ENCODE measurements at regions not wholly inside any gene's neighbourhood (a gene's known extent, or its start where the extent isn't known, plus 50 kb on each side); places are given as distances from the start of the nearest gene placed in this dataset.

- H3K4me1 ChIP-seq, result peaks cover 11% of the 10 kb centered on the region; the same call in 2 of the 3 replicates
- no peak overlapping the region for H3K4me2 ChIP-seq
- H3K4me3 ChIP-seq, result no peak overlapping the region
- TF ChIP-seq CEBPB (IDR thresholded peaks at IDR 0.05), result no peak
- no peak for TF ChIP-seq NPAS2 (CRISPR knock-in tag; IDR thresholded peaks at IDR 0.05; ENCODE audit: borderline replicate concordance)
- no peak for TF ChIP-seq EHMT2 (IDR thresholded peaks at IDR 0.05; ENCODE audit: low read depth)
- TF ChIP-seq, protein P1, sequence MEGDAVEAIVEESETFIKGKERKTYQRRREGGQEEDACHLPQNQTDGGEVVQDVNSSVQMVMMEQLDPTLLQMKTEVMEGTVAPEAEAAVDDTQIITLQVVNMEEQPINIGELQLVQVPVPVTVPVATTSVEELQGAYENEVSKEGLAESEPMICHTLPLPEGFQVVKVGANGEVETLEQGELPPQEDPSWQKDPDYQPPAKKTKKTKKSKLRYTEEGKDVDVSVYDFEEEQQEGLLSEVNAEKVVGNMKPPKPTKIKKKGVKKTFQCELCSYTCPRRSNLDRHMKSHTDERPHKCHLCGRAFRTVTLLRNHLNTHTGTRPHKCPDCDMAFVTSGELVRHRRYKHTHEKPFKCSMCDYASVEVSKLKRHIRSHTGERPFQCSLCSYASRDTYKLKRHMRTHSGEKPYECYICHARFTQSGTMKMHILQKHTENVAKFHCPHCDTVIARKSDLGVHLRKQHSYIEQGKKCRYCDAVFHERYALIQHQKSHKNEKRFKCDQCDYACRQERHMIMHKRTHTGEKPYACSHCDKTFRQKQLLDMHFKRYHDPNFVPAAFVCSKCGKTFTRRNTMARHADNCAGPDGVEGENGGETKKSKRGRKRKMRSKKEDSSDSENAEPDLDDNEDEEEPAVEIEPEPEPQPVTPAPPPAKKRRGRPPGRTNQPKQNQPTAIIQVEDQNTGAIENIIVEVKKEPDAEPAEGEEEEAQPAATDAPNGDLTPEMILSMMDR (IDR thresholded peaks at IDR 0.05), result no peak
- TF ChIP-seq MAZ (IDR thresholded peaks at IDR 0.05; ENCODE audit: borderline replicate concordance, low read depth, low read length), result no peak
- no peak for TF ChIP-seq ZSCAN20 (CRISPR knock-in tag; IDR thresholded peaks at IDR 0.05)
- TF ChIP-seq ZNF302 (CRISPR knock-in tag; IDR thresholded peaks at IDR 0.05), result no peak
- TF ChIP-seq RAD21 (conservative IDR thresholded peaks at IDR 0.05 in 1 of 2, IDR thresholded peaks at IDR 0.05 in 1 of 2), result no peak
- TF ChIP-seq EP300 (IDR thresholded peaks at IDR 0.05), result no peak
- TF ChIP-seq POLR2A (IDR thresholded peaks at IDR 0.05; ENCODE audit: low read length), result no peak
- TF ChIP-seq RNF2 (IDR thresholded peaks at IDR 0.05; ENCODE audit: borderline replicate concordance, low read depth), result no peak
- DNase-seq (ENCODE audit: low read depth in 1 of 2, low spot score in 1 of 2) (no peak), FAIRE-seq (no peak), ATAC-seq (no peak)
- H3K9me3 ChIP-seq, result no peaks in the 10 kb centered on the region
- H3K27ac ChIP-seq, result 0 out of 6 replicates have a peak overlapping the region, but pooled peaks of 1 of the 2 experiments have one; percentile 7
- POLR2A ChIA-PET, result no interaction called here
- 96% methylated on average over 1 of the region's 1 CpG for WGBS (ENCODE audit: missing lambda C conversion rate)
- CTCF ChIA-PET, result interaction anchor here (1.3 to 8.6 kb wide), 2 partner anchors 19 to 238 kb away, joined by 3 to 62 read pairs; no protein-coding TSS in a partner anchor
Measured at GRCh38 chr5:96318569-96319110, 114.4 kb downstream of the PCSK1 start.

DNA sequence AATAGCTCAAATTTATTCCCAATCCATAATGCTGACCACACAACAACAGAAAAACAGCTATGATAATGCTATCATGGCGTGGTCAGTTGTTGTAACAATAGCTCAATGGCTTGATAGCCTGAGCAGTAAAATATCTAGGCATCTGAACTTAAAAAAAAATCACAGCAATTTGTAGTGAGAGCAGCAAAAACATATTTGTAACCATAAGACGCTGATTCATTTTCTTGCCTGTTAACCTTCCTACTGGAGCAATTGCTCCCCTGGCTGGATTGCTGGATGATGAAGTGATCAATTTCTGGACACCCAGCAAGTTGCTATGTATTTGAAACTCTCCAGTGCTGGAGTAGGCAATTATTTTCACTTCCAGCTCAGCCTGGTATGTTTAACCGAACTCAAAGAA lies 115.1 kb downstream of the PCSK1 start:
- Histone ChIP-seq H3K4me3 (no peak overlapping the region), H3K4me2 (no peak overlapping the region), H3K27ac (0 out of 6 replicates have a peak overlapping the region, but pooled peaks of 1 of the 2 experiments have one; percentile 7), H3K9me3 (no peaks in the 10 kb centered on the region), H3K4me1 (peaks cover 11% of the 10 kb centered on the region; the same call in 2 of the 3 replicates)
- DNase-seq (ENCODE audit: low read depth in 1 of 2, low spot score in 1 of 2), result no peak
- ChIA-PET POLR2A (no interaction called here), CTCF (interaction anchor here (1.3 to 8.6 kb wide), 2 partner anchors 19 to 237 kb away, joined by 3 to 62 read pairs; no protein-coding TSS in a partner anchor)
- no peak for FAIRE-seq
- no peak for ATAC-seq
- WGBS (ENCODE audit: missing lambda C conversion rate), result 81% methylated on average over 3 of the region's 3 CpGs
- TF ChIP-seq SMC3 (IDR thresholded peaks at IDR 0.05), result no peak
- TF ChIP-seq HES2 (IDR thresholded peaks at IDR 0.05), result no peak
- TF ChIP-seq, protein P2, sequence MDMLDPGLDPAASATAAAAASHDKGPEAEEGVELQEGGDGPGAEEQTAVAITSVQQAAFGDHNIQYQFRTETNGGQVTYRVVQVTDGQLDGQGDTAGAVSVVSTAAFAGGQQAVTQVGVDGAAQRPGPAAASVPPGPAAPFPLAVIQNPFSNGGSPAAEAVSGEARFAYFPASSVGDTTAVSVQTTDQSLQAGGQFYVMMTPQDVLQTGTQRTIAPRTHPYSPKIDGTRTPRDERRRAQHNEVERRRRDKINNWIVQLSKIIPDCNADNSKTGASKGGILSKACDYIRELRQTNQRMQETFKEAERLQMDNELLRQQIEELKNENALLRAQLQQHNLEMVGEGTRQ (IDR thresholded peaks at IDR 0.05), result no peak
- no peak for TF ChIP-seq TFCP2L1 (CRISPR knock-in tag; IDR thresholded peaks at IDR 0.05)
- TF ChIP-seq POLR2AphosphoS2 (conservative IDR thresholded peaks at IDR 0.05; ENCODE audit: low read length), result no peak
- TF ChIP-seq FOSL2 (IDR thresholded peaks at IDR 0.05), result no peak
- no peak for TF ChIP-seq FOSL2 (CRISPR knock-in tag; IDR thresholded peaks at IDR 0.05)
- no peak for TF ChIP-seq FOXS1 (CRISPR knock-in tag; IDR thresholded peaks at IDR 0.05)
- no peak for TF ChIP-seq PHF8 (IDR thresholded peaks at IDR 0.05; ENCODE audit: borderline replicate concordance, low read depth)
- no peak for TF ChIP-seq MYC (IDR thresholded peaks at IDR 0.05; ENCODE audit: borderline replicate concordance, low read length)
- TF ChIP-seq, protein P3, sequence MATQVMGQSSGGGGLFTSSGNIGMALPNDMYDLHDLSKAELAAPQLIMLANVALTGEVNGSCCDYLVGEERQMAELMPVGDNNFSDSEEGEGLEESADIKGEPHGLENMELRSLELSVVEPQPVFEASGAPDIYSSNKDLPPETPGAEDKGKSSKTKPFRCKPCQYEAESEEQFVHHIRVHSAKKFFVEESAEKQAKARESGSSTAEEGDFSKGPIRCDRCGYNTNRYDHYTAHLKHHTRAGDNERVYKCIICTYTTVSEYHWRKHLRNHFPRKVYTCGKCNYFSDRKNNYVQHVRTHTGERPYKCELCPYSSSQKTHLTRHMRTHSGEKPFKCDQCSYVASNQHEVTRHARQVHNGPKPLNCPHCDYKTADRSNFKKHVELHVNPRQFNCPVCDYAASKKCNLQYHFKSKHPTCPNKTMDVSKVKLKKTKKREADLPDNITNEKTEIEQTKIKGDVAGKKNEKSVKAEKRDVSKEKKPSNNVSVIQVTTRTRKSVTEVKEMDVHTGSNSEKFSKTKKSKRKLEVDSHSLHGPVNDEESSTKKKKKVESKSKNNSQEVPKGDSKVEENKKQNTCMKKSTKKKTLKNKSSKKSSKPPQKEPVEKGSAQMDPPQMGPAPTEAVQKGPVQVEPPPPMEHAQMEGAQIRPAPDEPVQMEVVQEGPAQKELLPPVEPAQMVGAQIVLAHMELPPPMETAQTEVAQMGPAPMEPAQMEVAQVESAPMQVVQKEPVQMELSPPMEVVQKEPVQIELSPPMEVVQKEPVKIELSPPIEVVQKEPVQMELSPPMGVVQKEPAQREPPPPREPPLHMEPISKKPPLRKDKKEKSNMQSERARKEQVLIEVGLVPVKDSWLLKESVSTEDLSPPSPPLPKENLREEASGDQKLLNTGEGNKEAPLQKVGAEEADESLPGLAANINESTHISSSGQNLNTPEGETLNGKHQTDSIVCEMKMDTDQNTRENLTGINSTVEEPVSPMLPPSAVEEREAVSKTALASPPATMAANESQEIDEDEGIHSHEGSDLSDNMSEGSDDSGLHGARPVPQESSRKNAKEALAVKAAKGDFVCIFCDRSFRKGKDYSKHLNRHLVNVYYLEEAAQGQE (IDR thresholded peaks at IDR 0.05), result no peak

Data from A549 (cell line).